CD4-positive, alpha-beta T cell (primary cell): ENCODE measurements at regions not wholly inside any gene's neighbourhood (a gene's known extent, or its start where the extent isn't known, plus 50 kb on each side); places are given as distances from the start of the nearest gene placed in this dataset.

Experiments used
- ATAC-seq: fragments of 200-7000 bp; cut with Tn5 transposase; one replicate; pipeline ENCODE4 v1.10.0; 2022; ENCODE audit warnings: mild to moderate bottlenecking; ENCODE audit not compliant: poor library complexity
- CTCF ChIA-PET: fragments of 350-600 bp; sonication (Branson Sonifier 250); formaldehyde crosslinking; loops from one replicate; lab custom pipeline; 2021; ENCODE audit warnings: antibody characterized with exemption, inconsistent platforms; lab: Charles Lee
- POLR2A ChIA-PET: fragments of 350-600 bp; sonication (Branson Sonifier 250); formaldehyde crosslinking; loops from one replicate; lab custom pipeline; 2021; ENCODE audit warnings: antibody characterized with exemption, inconsistent platforms; lab: Charles Lee
- DNase-seq, 14 experiments: peaks; one replicate each; pipeline ENCODE4 v3.0.0-alpha.2; 2013 to 2020; ENCODE audit warnings: mixed read lengths in 2 of 14
- H3K27ac ChIP-seq, 2 donors: one replicate each; pipeline versions ENCODE4 v1.5.1 to v1.7.0; 2013; ENCODE audit warnings: low read length in 2 of 2, low read depth in 1 of 2, mild to moderate bottlenecking in 1 of 2
- H3K27me3 ChIP-seq, 2 experiments: 1 replicate in 1 of 2; 2 replicates in 1 of 2; pipeline versions ENCODE4 v1.6.1 to v1.7.0; 2013; ENCODE audit warnings: low read length in 2 of 2, control low read depth in 1 of 2, mild to moderate bottlenecking in 1 of 2, moderate library complexity in 1 of 2; ENCODE audit not compliant: insufficient read depth in 2 of 2, control insufficient read depth in 1 of 2
- H3K36me3 ChIP-seq: one replicate; pipeline ENCODE4 v1.6.1; 2013; ENCODE audit warnings: low read length, control low read depth; ENCODE audit not compliant: insufficient read depth
- H3K4me1 ChIP-seq: one replicate; pipeline ENCODE4 v1.6.1; 2013; ENCODE audit warnings: low read length, control low read depth; ENCODE audit not compliant: insufficient read depth
- H3K4me3 ChIP-seq: one replicate; pipeline ENCODE4 v1.5.1; 2013; ENCODE audit warnings: mild to moderate bottlenecking, low read length, moderate library complexity
- H3K9me3 ChIP-seq, 2 experiments: 1 replicate in 1 of 2; 2 replicates in 1 of 2; pipeline versions ENCODE4 v1.6.1 to v1.7.0; 2013; ENCODE audit warnings: low read length in 2 of 2, mild to moderate bottlenecking in 2 of 2, control low read depth in 1 of 2, moderate library complexity in 1 of 2; ENCODE audit not compliant: control insufficient read depth in 1 of 2, insufficient read depth in 1 of 2
- H3K27ac Mint-ChIP-seq: one replicate; pipeline ENCODE4 v1.8.0; 2020; ENCODE audit warnings: mixed read lengths
- H3K27me3 Mint-ChIP-seq: one replicate; pipeline ENCODE4 v1.8.0; 2021; ENCODE audit warnings: mixed read lengths
- H3K36me3 Mint-ChIP-seq: one replicate; pipeline ENCODE4 v1.8.0; 2021; ENCODE audit warnings: low read depth, mixed read lengths
- H3K4me1 Mint-ChIP-seq: one replicate; pipeline ENCODE4 v1.8.0; 2021; ENCODE audit warnings: low read depth, mixed read lengths
- H3K4me3 Mint-ChIP-seq: one replicate; pipeline ENCODE4 v1.8.0; 2020; ENCODE audit warnings: mild to moderate bottlenecking, mixed read lengths
- H3K9me3 Mint-ChIP-seq: one replicate; pipeline ENCODE4 v1.8.0; 2020; ENCODE audit warnings: mixed read lengths
- intact Hi-C, 2 experiments: fragments of 100-400 bp; cut with DNase I in 1 of 2; cut with micrococcal nuclease in 1 of 2; formaldehyde crosslinking; loops; one replicate each; pipeline versions ENCODE4 v1.15.1 to v1.9.0; 2023 to 2025; cut with DNase I, micrococcal nuclease
- TF ChIP-seq, protein P1 (sequence below): fragments of 200-600 bp; IDR thresholded peaks from one replicate; pipeline ENCODE4 v1.8.0; 2022; ENCODE audit warnings: antibody characterized with exemption, mild to moderate bottlenecking

DNA sequence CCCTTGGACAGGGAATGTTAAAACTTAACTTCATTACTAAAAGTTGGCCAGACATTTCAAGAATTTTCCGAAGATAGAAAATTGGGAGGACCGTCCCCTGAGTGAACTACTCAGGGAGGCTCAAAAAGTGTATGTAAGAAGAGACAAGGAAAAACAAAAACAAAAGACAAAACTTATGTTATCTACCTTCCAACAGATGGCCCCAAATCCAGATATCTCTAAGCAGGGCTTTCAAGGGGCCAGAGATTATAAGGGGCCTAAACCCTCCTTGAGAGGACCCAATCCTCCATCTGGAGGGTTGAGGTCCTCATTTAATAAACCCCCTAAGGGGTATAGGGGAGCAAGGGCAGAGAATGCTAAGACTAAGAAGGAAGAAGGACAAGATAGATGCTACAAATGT lies 203.6 kb downstream of the SH2D4B start:
- Mint-ChIP-seq H3K4me1 (no peaks in the 10 kb centered on the region), H3K36me3 (no peaks in the 10 kb centered on the region), H3K27me3 (peaks cover 14% of the 10 kb centered on the region), H3K9me3 (no peaks in the 10 kb centered on the region), H3K27ac (no peak overlapping the region), H3K4me3 (no peak overlapping the region)
- ATAC-seq = no peak
- intact Hi-C loops = no loop called here
- no peaks in the 10 kb centered on the region for H3K4me1 ChIP-seq
- DNase-seq = no peak
- no peaks in the 10 kb centered on the region for H3K9me3 ChIP-seq
- ChIA-PET POLR2A (no interaction called here), CTCF (no interaction called here)
- no peaks in the 10 kb centered on the region for H3K27me3 ChIP-seq
- H3K36me3 ChIP-seq = no peaks in the 10 kb centered on the region
- H3K4me3 ChIP-seq = no peak overlapping the region
- TF ChIP-seq, protein P1, sequence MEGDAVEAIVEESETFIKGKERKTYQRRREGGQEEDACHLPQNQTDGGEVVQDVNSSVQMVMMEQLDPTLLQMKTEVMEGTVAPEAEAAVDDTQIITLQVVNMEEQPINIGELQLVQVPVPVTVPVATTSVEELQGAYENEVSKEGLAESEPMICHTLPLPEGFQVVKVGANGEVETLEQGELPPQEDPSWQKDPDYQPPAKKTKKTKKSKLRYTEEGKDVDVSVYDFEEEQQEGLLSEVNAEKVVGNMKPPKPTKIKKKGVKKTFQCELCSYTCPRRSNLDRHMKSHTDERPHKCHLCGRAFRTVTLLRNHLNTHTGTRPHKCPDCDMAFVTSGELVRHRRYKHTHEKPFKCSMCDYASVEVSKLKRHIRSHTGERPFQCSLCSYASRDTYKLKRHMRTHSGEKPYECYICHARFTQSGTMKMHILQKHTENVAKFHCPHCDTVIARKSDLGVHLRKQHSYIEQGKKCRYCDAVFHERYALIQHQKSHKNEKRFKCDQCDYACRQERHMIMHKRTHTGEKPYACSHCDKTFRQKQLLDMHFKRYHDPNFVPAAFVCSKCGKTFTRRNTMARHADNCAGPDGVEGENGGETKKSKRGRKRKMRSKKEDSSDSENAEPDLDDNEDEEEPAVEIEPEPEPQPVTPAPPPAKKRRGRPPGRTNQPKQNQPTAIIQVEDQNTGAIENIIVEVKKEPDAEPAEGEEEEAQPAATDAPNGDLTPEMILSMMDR = no peak
- H3K27ac ChIP-seq = no peak overlapping the region

DNA sequence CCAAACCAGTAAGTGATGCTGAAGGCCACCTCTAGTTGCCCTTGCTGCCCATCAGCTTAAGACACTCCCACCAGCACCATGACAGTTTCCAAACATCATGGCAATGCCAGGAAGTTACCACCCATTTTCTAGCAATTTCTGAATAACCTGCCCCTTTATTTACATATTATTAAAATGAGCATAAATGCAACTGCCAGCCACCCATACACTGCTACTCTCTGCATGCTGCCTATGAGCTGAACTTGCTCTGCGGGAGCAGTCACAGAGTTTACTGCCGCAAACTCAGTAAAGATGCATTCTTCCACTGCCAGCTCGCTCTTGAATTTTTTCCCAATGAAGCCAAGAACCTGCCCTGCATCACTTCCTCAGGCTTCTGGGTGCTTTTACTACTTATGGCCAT lies 212.6 kb downstream of the SH2D4B start:
- CTCF ChIA-PET = no interaction called here

DNA sequence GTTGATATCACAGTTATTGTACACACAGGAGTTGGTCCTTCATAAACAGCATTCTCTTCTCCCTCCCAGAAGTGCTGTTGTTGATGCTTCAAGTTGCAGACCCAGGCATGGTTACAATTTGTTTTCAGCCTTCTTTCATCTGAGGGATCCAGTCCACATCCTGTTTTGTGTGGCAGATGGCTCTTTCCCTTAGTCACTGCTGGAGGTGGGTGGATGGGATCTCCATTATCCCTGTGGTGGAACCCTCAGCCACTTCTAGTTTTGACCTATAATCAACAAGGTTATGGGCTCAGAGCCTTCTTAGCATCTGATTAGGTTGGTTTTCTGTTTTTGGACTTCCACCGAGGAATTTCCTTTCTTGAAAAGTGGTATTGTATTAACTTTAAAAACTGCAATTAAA lies 214.2 kb downstream of the SH2D4B start:
- CTCF ChIA-PET = no interaction called here
- no peaks in the 10 kb centered on the region for H3K9me3 ChIP-seq
- no peak overlapping the region for H3K27ac ChIP-seq
- intact Hi-C loops = no loop called here
- H3K36me3 ChIP-seq = no peaks in the 10 kb centered on the region
- Mint-ChIP-seq H3K4me3 (no peak overlapping the region), H3K9me3 (no peaks in the 10 kb centered on the region), H3K36me3 (no peaks in the 10 kb centered on the region), H3K27me3 (peaks cover 45% of the 10 kb centered on the region), H3K4me1 (no peaks in the 10 kb centered on the region), H3K27ac (no peak overlapping the region)
- no peak for ATAC-seq
- POLR2A ChIA-PET = no interaction called here
- H3K4me1 ChIP-seq = no peaks in the 10 kb centered on the region
- peaks cover 0 to 3% of the 10 kb centered on the region in 2 experiments for H3K27me3 ChIP-seq
- DNase-seq = no peak
- H3K4me3 ChIP-seq = no peak overlapping the region
- TF ChIP-seq, protein P1 = no peak

More for the DNA sequence above, 212.6 kb downstream of the SH2D4B start:
- H3K4me3 Mint-ChIP-seq = no peak overlapping the region
- Histone ChIP-seq H3K36me3 (no peaks in the 10 kb centered on the region), H3K4me1 (no peaks in the 10 kb centered on the region), H3K9me3 (no peaks in the 10 kb centered on the region), H3K27ac (no peak overlapping the region), H3K27me3 (peaks cover 0 to 3% of the 10 kb centered on the region in 2 experiments), H3K4me3 (no peak overlapping the region)
- TF ChIP-seq, protein P1 = no peak
- DNase-seq (no peak), ATAC-seq (no peak)
- POLR2A ChIA-PET = no interaction called here
- no peaks in the 10 kb centered on the region for H3K36me3 Mint-ChIP-seq
- intact Hi-C loops = no loop called here
- no peaks in the 10 kb centered on the region for H3K9me3 Mint-ChIP-seq
- no peaks in the 10 kb centered on the region for H3K4me1 Mint-ChIP-seq
- H3K27me3 Mint-ChIP-seq = peaks cover 31% of the 10 kb centered on the region
- no peak overlapping the region for H3K27ac Mint-ChIP-seq
